H1 (cell line): ENCODE measurements at regions not wholly inside any gene's neighbourhood (a gene's known extent, or its start where the extent isn't known, plus 50 kb on each side); places are given as distances from the start of the nearest gene placed in this dataset.

Experiments
- CTCF ChIA-PET: fragments of 300-600 bp; sonication (Branson Sonifier 250); formaldehyde crosslinking; loops from one replicate; lab custom pipeline; 2021; ENCODE audit not compliant: partially characterized antibody; lab: Charles Lee
- POLR2A ChIA-PET: fragments of 300-600 bp; sonication (Branson Sonifier 250); formaldehyde crosslinking; loops from one replicate; lab custom pipeline; 2021; ENCODE audit warnings: inconsistent platforms; ENCODE audit not compliant: partially characterized antibody; lab: Charles Lee
- DNase-seq, 2 experiments: peaks; one replicate each; pipeline versions ENCODE4 v3.0.0 to v3.0.0-alpha.2; 2010 to 2022; ENCODE audit warnings: low spot score in 2 of 2, low read depth in 1 of 2, mixed read lengths in 1 of 2
- FAIRE-seq: peaks from 2 replicates; lab custom pipeline; 2011; peaks lifted over from hg19 to GRCh38; lab: Jason Lieb, UNC
- H2AFZ ChIP-seq: 2 replicates; pipeline ENCODE4 v1.8.1; 2012; ENCODE audit warnings: low read length, inconsistent platforms
- H2AK5ac ChIP-seq: 2 replicates; pipeline ENCODE4 v1.6.1; 2013; ENCODE audit warnings: low read depth, low read length
- H2BK120ac ChIP-seq: replicated peaks from 2 replicates; pipeline ENCODE3; 2013; ENCODE audit warnings: low read depth, low read length, inconsistent platforms
- H2BK12ac ChIP-seq: 2 replicates; pipeline ENCODE4 v1.6.1; 2013; ENCODE audit warnings: low read depth, low read length
- H2BK15ac ChIP-seq: 2 replicates; pipeline ENCODE4 v1.6.1; 2013; ENCODE audit warnings: low read length
- H2BK20ac ChIP-seq: 2 replicates; pipeline ENCODE4 v1.6.1; 2013; ENCODE audit warnings: low read length
- H2BK5ac ChIP-seq: 2 replicates; pipeline ENCODE4 v1.6.1; 2013; ENCODE audit warnings: low read depth, low read length
- H3K14ac ChIP-seq: 2 replicates; pipeline ENCODE4 v1.6.1; 2013; ENCODE audit warnings: inconsistent platforms; ENCODE audit not compliant: insufficient read length
- H3K18ac ChIP-seq: 2 replicates; pipeline ENCODE4 v1.6.1; 2013; ENCODE audit warnings: low read length; ENCODE audit errors: extremely low read depth
- H3K23ac ChIP-seq: 2 replicates; pipeline ENCODE4 v1.6.1; 2013; ENCODE audit warnings: inconsistent platforms; ENCODE audit not compliant: insufficient read length
- H3K23me2 ChIP-seq: 2 replicates; pipeline ENCODE4 v1.6.1; 2013; ENCODE audit warnings: low read depth, low read length
- H3K27ac ChIP-seq: 2 replicates; pipeline ENCODE4 v1.6.1; 2011; ENCODE audit warnings: low read depth, low read length, inconsistent platforms
- H3K27me3 ChIP-seq, 4 experiments: replicated peaks in 1 of 4; 1 replicate in 1 of 4; 2 replicates in 3 of 4; pipeline versions ENCODE4 v1.6.1 to v1.8.1; 2011 to 2013; ENCODE audit warnings: low read length in 3 of 4, mild to moderate bottlenecking in 3 of 4, inconsistent platforms in 2 of 4, mixed read lengths in 2 of 4, moderate library complexity in 1 of 4; ENCODE audit not compliant: control insufficient read depth in 3 of 4, insufficient read depth in 3 of 4; ENCODE audit errors: extremely low read depth in 1 of 4
- H3K36me3 ChIP-seq, 4 experiments: 2 replicates each; pipeline versions ENCODE4 v1.6.1 to v1.8.1; 2011 to 2013; ENCODE audit warnings: mild to moderate bottlenecking in 4 of 4, low read length in 3 of 4, moderate library complexity in 2 of 4, control low read depth in 1 of 4, inconsistent platforms in 1 of 4; ENCODE audit not compliant: insufficient read depth in 4 of 4, control insufficient read depth in 2 of 4
- H3K4ac ChIP-seq: replicated peaks from 2 replicates; pipeline ENCODE3; 2013; ENCODE audit warnings: low read length, low read depth, mixed read lengths, inconsistent platforms; ENCODE audit not compliant: insufficient read length
- H3K4me1 ChIP-seq, 4 experiments: replicated peaks in 1 of 4; 1 replicate in 1 of 4; 2 replicates in 3 of 4; pipeline versions ENCODE4 v1.6.1 to v1.8.1; 2011 to 2013; ENCODE audit warnings: low read length in 3 of 4, inconsistent platforms in 2 of 4, mixed read lengths in 1 of 4; ENCODE audit not compliant: insufficient read depth in 4 of 4, control insufficient read depth in 3 of 4
- H3K4me2 ChIP-seq, 2 experiments: 2 replicates each; pipeline versions ENCODE4 v1.6.1 to v1.8.1; 2011 to 2013; ENCODE audit warnings: low read depth in 2 of 2, low read length in 2 of 2, control low read depth in 1 of 2, inconsistent platforms in 1 of 2, mild to moderate bottlenecking in 1 of 2; ENCODE audit not compliant: insufficient read depth in 1 of 2
- H3K4me3 ChIP-seq, 4 experiments: fragments of 200-600, 300-600 bp in 1 of 4; sonication (generic), shearing (Covaris generic), sonication (Bioruptor Twin) in 1 of 4; 2 replicates each; pipeline versions ENCODE4 v1.5.1 to v1.8.1; 2011 to 2016; ENCODE audit warnings: low read length in 4 of 4, low read depth in 3 of 4, control low read depth in 2 of 4, inconsistent platforms in 2 of 4, mild to moderate bottlenecking in 2 of 4, mixed read lengths in 1 of 4, moderate library complexity in 1 of 4; ENCODE audit not compliant: insufficient read depth in 2 of 4; ENCODE audit errors: extremely low read depth in 1 of 4
- H3K56ac ChIP-seq: replicated peaks from 2 replicates; pipeline ENCODE3; 2013; ENCODE audit warnings: low read depth, mild to moderate bottlenecking, mixed read lengths, low read length, inconsistent platforms; ENCODE audit not compliant: insufficient read length
- H3K79me1 ChIP-seq: 2 replicates; pipeline ENCODE4 v1.6.1; 2013; ENCODE audit warnings: low read depth, low read length, control low read depth
- H3K79me2 ChIP-seq, 2 experiments: 2 replicates each; pipeline versions ENCODE4 v1.6.1 to v1.8.1; 2012 to 2013; ENCODE audit warnings: low read length in 2 of 2, mild to moderate bottlenecking in 2 of 2, inconsistent platforms in 1 of 2; ENCODE audit not compliant: insufficient read depth in 2 of 2, control insufficient read depth in 1 of 2
- H3K9ac ChIP-seq, 4 experiments: replicated peaks in 1 of 4; 1 replicate in 1 of 4; 2 replicates in 3 of 4; pipeline versions ENCODE4 v1.6.1 to v1.8.1; 2011 to 2013; ENCODE audit warnings: low read depth in 3 of 4, low read length in 3 of 4, control low read depth in 2 of 4, mild to moderate bottlenecking in 2 of 4, moderate library complexity in 2 of 4, inconsistent platforms in 1 of 4; ENCODE audit errors: extremely low read depth in 1 of 4
- H3K9me3 ChIP-seq, 2 experiments: 2 replicates each; pipeline versions ENCODE4 v1.6.1 to v1.8.1; 2012 to 2013; ENCODE audit warnings: mild to moderate bottlenecking in 2 of 2, moderate library complexity in 2 of 2, control low read depth in 1 of 2, inconsistent platforms in 1 of 2, low read depth in 1 of 2, low read length in 1 of 2, mixed read lengths in 1 of 2; ENCODE audit not compliant: insufficient read depth in 2 of 2
- H4K20me1 ChIP-seq, 2 experiments: replicated peaks in 1 of 2; 2 replicates each; pipeline versions ENCODE3 to v1.8.1; 2011 to 2013; ENCODE audit warnings: inconsistent platforms in 2 of 2, low read length in 2 of 2, mild to moderate bottlenecking in 1 of 2; ENCODE audit not compliant: insufficient read depth in 2 of 2, control insufficient read depth in 1 of 2
- H4K5ac ChIP-seq: 2 replicates; pipeline ENCODE4 v1.6.1; 2013; ENCODE audit warnings: low read length, low read depth, mixed read lengths, inconsistent platforms; ENCODE audit not compliant: insufficient read length
- H4K8ac ChIP-seq: 2 replicates; pipeline ENCODE4 v1.8.0; 2013; ENCODE audit warnings: mild to moderate bottlenecking, moderate library complexity, low read length, inconsistent platforms; ENCODE audit not compliant: insufficient read depth; ENCODE audit errors: extremely low read depth
- H4K91ac ChIP-seq: replicated peaks from 2 replicates; pipeline ENCODE3; 2013; ENCODE audit warnings: low read length, mixed read lengths, inconsistent platforms; ENCODE audit not compliant: insufficient read length
- BACH1 ChIP-seq: IDR thresholded peaks from 2 replicates; pipeline ENCODE4 v1.6.1; 2012; ENCODE audit warnings: low read length, improper control_type of control experiment
- BCL11A ChIP-seq, 2 experiments: IDR thresholded peaks; one replicate each; pipeline ENCODE4 v1.6.1; 2011; ENCODE audit warnings: low read depth in 2 of 2, low read length in 2 of 2, mild to moderate bottlenecking in 2 of 2
- GTF2F1 ChIP-seq: IDR thresholded peaks from 2 replicates; pipeline ENCODE4 v1.6.1; 2012; ENCODE audit warnings: low read depth, low read length, improper control_type of control experiment, borderline replicate concordance
- KDM4A ChIP-seq: IDR thresholded peaks from one replicate; pipeline ENCODE4 v1.7.1; 2012; ENCODE audit warnings: low read depth, mild to moderate bottlenecking, moderate library complexity, low read length, inconsistent platforms; ENCODE audit not compliant: severe bottlenecking
- MAFK ChIP-seq: IDR thresholded peaks from 2 replicates; pipeline ENCODE4 v1.6.1; 2012; ENCODE audit warnings: low read depth, mild to moderate bottlenecking, improper control_type of control experiment, low read length
- MAX ChIP-seq: IDR thresholded peaks from 2 replicates; pipeline ENCODE4 v1.6.1; 2012; ENCODE audit warnings: inconsistent platforms
- RNF2 ChIP-seq: fragments of 200-900, 300-1000 bp; sonication (generic); IDR thresholded peaks from 2 replicates; pipeline ENCODE4 v1.7.1; 2016; ENCODE audit warnings: borderline replicate concordance, low read depth, mild to moderate bottlenecking, antibody characterized with exemption, low read length; ENCODE audit not compliant: poor library complexity, severe bottlenecking; ENCODE audit errors: missing control alignments
- RXRA ChIP-seq: IDR thresholded peaks from 2 replicates; pipeline ENCODE4 v1.6.1; 2011; ENCODE audit warnings: low read depth, mild to moderate bottlenecking, low read length, moderate library complexity; ENCODE audit not compliant: insufficient read depth
- SIRT6 ChIP-seq: IDR thresholded peaks from one replicate; pipeline ENCODE4 v1.7.1; 2012; ENCODE audit warnings: low read length, inconsistent platforms
- SP1 ChIP-seq: IDR thresholded peaks from 2 replicates; pipeline ENCODE4 v1.6.1; 2011; ENCODE audit warnings: low read depth, low read length
- TEAD4 ChIP-seq: IDR thresholded peaks from 2 replicates; pipeline ENCODE4 v1.6.1; 2012; ENCODE audit warnings: low read depth, low read length, inconsistent platforms, mixed read lengths
- WGBS, 2 experiments: shearing (Covaris generic) in 1 of 2; methylation state at CpG; one replicate each; pipeline versions ENCODE4 v1.1.6 to v1.1.7; 2013 to 2015; ENCODE audit warnings: low lambda C conversion rate in 2 of 2, mixed read lengths in 2 of 2, inconsistent platforms in 1 of 2, low coverage in 1 of 2, missing lambda C conversion rate in 1 of 2; ENCODE audit not compliant: insufficient replicate concordance in 2 of 2, insufficient coverage in 1 of 2, insufficient read length in 1 of 2; ENCODE audit errors: extremely low coverage in 1 of 2, missing lambda C conversion rate in 1 of 2; 5-methylcytosine and 5-hydroxymethylcytosine counted together

- Histone ChIP-seq H4K20me1 (no peaks in the 10 kb centered on the region), H3K4me2 (no peak overlapping the region), H4K91ac (no peak overlapping the region), H3K18ac (no peak overlapping the region), H3K14ac (no peak overlapping the region), H3K27ac (no peak overlapping the region), H3K4me1 (peaks cover 0 to 2% (median 0%) of the 10 kb centered on the region in 4 experiments; a peak in 1 of 7 replicates), H2AK5ac (no peak overlapping the region), H3K9me3 (no peaks in the 10 kb centered on the region), H2AFZ (no peak overlapping the region), H2BK15ac (no peak overlapping the region), H3K27me3 (no peaks in the 10 kb centered on the region), H4K5ac (no peak overlapping the region), H3K79me1 (no peaks in the 10 kb centered on the region), H3K79me2 (no peaks in the 10 kb centered on the region), H2BK5ac (no peak overlapping the region), H3K4ac (no peak overlapping the region), H3K23ac (no peak overlapping the region), H3K56ac (no peak overlapping the region), H2BK120ac (no peak overlapping the region), H3K23me2 (no peaks in the 10 kb centered on the region), H4K8ac (no peak overlapping the region), H2BK20ac (no peak overlapping the region), H2BK12ac (no peak overlapping the region), H3K4me3 (no peak overlapping the region), H3K9ac (no peak overlapping the region), H3K36me3 (no peaks in the 10 kb centered on the region)
- ChIA-PET CTCF (interaction anchor here (0.6 to 1.6 kb wide), 2 partner anchors 33 to 67 kb away, joined by 3 read pairs; no protein-coding TSS in a partner anchor), POLR2A (interaction anchor here (0.5 kb wide), 1 partner anchor 244 kb away, joined by 3 read pairs; no protein-coding TSS in a partner anchor)
- DNase-seq (no peak), FAIRE-seq (no peak)
- WGBS, 2 experiments = 92% methylated on average over 1 of the region's 1 CpG; no CpG with 5 or more reads in 1 of the 2 experiments
- TF ChIP-seq MAX (no peak), RXRA (no peak), GTF2F1 (no peak), SP1 (no peak), TEAD4 (no peak), BCL11A (IDR thresholded peaks at IDR 0.05; ENCODE audit: low read depth in 2 of 2, low read length in 2 of 2) (no peak), RNF2 (no peak), BACH1 (0 out of 2 replicates have a peak, but pooled peaks have one; percentile 30), KDM4A (no peak), SIRT6 (no peak), MAFK (0 out of 2 replicates have a peak, but pooled peaks have one; percentile 25)
These were observed 63.0 kb upstream of the PTHLH start for GRCh38 chr12:28035500-28035899.
